ENCODE measurements at regions not wholly inside any gene's neighbourhood (a gene's known extent, or its start where the extent isn't known, plus 50 kb on each side); places are given as distances from the start of the nearest gene placed in this dataset.

DNA sequence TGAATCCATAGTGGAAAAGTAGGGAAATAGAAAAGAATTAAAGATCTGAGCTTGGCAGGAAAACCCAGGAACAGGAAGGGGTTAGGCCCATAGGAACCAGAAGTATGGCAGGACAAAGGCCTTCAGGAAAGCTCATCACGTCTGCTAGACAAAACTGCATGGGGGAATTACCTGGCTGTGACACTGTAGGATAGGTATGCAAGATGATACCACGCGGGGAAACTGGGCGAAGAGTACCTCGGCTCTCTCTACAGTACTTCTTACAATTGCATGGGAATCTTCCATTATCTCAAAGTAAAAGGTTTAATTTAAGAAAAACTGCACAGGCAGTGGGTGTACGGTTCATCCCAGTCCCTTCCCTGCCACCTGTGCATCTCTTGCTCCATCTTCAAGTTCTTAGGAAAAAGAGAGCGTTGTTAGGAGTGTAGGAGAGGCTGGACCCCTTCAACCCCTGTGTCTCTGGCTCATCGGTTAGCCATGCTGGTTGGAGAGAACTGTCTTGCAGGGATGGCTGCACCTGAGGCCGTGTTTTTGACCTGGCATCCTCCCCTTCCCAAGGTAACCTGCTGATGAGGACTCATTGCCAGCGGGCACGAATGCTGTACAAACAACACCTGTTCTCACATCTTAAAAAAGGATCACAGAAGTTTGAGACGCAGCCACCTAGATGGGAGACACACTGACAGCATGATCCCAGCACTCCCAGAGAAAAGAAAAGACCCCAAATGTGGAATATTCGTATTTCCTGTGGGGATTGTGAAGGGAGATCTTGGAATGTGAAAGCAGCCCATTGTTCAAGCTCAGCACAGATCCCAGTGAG is 120.5 kb upstream of the COPS8 start:
- no peak for DNase-seq

- DNase-seq, result no peak
These were observed 119.9 kb upstream of the COPS8 start for GRCh38 chr2:236965841-236966096.

- no peak for DNase-seq
These were observed 118.2 kb upstream of the COPS8 start for GRCh38 chr2:236967499-236967783.

- DNase-seq, result peak in 1 of 2 experiments; percentile 23
These were observed 117.4 kb upstream of the COPS8 start for GRCh38 chr2:236968101-236968879.

- DNase-seq, result no peak
These were observed 116.7 kb upstream of the COPS8 start for GRCh38 chr2:236968880-236969534.

- DNase-seq, result peak in 1 of 2 experiments; percentile 16
These were observed 115.7 kb upstream of the COPS8 start for GRCh38 chr2:236969767-236970655.

- DNase-seq, result no peak
These were observed 115.1 kb upstream of the COPS8 start for GRCh38 chr2:236970656-236971010.

GRCh38 chr2:236971131-236971821 is 114.4 kb upstream of the COPS8 start:
- DNase-seq, result no peak

- DNase-seq, result no peak
These were observed 113.7 kb upstream of the COPS8 start for GRCh38 chr2:236971919-236972381.

DNA sequence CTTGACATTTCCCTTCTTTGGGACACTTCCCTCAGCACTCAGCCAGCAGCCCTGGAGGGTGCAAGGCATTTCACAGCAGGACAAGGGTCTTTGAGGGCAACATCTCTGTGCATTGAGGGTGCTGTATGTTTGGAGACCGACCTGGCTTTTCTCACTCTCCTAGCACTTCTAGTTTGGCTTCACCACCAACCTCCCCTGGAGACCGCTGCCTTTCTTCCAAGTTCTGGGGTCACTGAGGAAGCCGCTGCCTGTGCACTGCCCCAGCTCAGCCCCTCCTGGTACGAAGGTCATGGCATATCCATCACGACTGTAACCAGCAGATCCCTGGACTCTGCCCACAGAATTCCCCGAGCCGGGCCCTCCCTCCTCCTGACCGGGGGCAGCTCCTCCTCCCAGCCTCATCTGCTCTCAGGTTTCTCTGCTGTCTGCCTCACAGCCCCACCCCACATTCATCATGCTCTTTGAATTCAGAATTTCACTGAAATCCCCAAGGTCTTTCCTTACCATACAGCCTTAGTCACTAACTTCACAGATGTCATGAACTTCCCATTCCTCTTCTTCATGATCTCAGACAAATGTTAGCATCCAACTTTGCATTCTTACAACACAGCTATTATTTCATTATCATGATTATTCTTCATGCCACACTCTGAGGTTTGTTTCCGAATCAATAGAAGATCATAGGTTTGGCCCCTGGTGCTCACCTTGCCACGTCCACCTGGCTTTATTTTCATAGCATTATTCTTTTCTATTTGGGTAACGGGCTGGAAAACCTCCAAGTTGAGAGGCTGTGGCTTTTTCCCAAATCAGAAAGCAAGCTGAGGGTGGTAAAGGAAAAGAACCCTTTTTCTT is 113.0 kb upstream of the COPS8 start:
- no peak for DNase-seq

DNA sequence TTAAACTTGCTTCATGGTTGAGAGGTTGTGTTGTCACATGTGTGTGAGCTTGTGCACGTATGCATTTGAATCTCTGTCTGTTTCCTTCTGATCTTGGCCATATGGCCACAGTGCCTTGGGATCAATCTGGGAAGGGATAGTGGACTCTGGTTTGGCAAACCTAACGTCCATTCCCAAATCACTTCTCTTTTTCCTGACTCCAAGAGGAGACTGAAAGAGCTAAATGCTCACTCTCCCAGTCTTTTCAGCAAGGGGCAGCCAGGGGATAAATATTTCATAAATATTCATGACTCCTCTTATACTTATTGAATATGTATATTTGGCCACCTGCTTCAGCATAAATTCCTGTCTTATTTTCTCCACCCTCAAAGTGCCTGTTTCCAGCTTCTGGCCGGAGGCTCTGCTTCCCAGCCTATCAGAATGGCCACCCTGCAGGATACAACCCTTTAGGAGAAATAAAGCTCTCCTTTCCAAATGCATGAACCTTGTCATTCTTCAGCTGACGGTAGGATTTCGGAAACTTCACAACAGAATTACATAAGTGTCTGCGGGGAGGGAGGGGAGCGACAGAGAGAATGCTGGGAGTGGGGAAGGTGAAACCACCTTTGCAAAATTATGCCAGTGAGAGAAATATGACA is 112.2 kb upstream of the COPS8 start:
- DNase-seq, result no peak

DNA sequence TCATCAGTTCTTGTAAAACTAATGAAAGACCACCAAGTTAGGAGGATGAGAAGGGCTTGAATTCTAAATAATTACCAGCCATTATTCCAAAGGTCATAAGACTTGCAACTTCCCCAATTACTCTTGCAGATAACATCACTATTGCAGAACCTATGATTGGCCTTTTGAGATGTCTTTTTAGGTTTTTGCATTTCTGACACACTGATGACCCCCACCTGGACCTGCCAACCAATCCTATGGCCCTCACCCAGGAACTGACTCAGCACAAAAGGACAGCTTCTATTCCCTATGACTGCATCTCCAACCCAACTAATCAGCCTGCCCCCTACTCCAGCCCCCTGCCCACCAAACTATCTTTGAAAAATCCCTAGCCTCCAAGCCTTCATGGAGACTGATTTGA is 111.5 kb upstream of the COPS8 start:
- no peak for DNase-seq

GRCh38 chr2:236974752-236975151 is 110.9 kb upstream of the COPS8 start:
- DNase-seq, result no peak

GRCh38 chr2:236975766-236976165 is 109.9 kb upstream of the COPS8 start:
- DNase-seq, result no peak

- DNase-seq, result no peak
These were observed 109.2 kb upstream of the COPS8 start for GRCh38 chr2:236976266-236977062.

DNA sequence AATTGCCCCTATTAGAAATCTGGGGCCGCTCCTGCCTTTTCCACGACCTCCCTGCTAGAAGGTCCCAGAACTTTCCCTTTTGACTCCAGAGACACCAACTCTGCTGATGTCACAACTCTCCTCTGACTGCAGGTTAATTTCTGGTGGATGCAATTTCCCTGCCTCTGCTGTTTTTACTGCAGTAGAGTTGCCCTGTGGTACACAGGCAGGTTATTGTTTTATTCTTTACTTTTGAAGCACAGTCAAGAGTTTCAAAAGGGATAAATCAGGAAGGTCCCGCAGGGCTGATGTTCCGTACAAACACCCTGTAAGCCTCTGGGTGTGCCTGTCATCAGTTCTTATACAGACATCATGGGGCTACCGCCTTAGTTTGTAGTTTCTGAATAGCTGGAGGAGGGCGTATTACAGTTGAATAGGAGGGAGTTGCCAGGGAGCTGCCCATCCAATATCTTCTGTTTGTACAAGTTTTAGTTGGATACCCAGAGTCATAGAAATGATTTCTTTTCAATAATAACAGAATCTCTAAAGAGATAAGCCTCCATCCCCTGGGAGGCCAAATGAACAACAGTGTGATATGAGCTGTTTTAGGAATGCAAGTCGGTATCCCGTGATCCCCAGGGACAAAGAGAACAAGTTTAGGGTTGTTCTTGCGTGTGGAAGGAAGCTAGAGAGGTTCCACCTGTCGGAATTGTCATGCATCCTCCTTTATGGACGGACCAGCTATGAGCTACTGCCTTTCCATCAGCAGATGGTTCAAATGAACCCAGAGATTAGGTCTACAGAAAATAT is 108.4 kb upstream of the COPS8 start:
- DNase-seq, result no peak

DNA sequence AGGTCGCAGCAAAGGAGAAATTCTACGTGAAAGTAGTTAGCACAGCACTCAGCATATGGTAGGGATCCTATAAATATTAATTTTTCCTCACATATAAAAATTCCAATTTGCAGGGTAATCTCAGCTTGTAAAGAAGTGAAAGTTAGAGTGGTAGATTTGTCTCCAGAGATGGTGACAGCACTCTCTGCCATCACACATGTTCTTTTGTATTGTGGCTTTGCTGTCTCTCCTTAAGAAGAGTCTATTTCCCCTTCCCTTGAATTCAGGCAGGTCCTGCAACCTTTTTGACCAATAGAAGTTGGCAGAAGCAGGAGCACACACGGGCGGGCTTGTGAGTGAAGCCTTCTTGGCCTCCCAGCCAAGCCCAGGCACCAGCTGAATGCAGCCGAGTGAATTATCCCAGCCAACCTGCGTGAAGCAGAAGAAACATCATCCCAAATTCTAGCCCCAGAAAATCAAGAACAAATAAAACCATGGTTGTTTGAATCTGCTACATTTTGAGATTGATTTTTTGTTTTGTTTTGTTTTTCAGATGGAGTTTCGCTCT is 107.8 kb upstream of the COPS8 start:
- no peak for DNase-seq

GRCh38 chr2:236979664-236980063 is 106.0 kb upstream of the COPS8 start:
- no peak for DNase-seq

DNA sequence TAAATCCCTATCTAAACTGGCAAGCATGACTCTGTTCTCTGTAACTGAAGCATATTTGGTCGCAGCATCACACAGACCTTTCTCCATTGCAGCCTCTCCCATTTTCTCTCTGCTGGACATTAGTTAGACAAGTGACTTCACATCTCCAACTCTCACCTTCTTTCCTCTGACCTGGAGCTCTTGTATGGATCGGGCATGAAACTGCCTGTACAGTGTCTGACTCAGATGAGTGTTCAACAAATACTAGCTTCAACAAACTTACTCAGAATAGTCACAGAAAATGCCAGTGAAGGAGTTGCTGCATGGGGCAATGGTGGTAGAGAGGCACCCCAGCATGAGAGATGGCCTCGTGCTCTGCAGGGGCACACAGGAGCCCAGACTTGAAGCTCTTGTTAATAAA is 104.7 kb upstream of the COPS8 start:
- no peak for DNase-seq

Data from stimulated activated CD4-positive, alpha-beta T cell treated with anti-CD3 and anti-CD28 coated beads, Interleukin-4, amount 100 ng/mL, for 4 hours (primary cell).